ENCODE measurements at regions not wholly inside any gene's neighbourhood (a gene's known extent, or its start where the extent isn't known, plus 50 kb on each side); places are given as distances from the start of the nearest gene placed in this dataset.
A peak's percentile ranks its signal among the peaks of the same experiment; 100 is the strongest.

- H3K36me3 ChIP-seq = no peaks in the 10 kb centered on the region
- H3K27me3 ChIP-seq = no peaks in the 10 kb centered on the region
- intact Hi-C loops (cut with DNase I) = no loop called here
- TF ChIP-seq, protein P1, sequence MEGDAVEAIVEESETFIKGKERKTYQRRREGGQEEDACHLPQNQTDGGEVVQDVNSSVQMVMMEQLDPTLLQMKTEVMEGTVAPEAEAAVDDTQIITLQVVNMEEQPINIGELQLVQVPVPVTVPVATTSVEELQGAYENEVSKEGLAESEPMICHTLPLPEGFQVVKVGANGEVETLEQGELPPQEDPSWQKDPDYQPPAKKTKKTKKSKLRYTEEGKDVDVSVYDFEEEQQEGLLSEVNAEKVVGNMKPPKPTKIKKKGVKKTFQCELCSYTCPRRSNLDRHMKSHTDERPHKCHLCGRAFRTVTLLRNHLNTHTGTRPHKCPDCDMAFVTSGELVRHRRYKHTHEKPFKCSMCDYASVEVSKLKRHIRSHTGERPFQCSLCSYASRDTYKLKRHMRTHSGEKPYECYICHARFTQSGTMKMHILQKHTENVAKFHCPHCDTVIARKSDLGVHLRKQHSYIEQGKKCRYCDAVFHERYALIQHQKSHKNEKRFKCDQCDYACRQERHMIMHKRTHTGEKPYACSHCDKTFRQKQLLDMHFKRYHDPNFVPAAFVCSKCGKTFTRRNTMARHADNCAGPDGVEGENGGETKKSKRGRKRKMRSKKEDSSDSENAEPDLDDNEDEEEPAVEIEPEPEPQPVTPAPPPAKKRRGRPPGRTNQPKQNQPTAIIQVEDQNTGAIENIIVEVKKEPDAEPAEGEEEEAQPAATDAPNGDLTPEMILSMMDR (IDR thresholded peaks at IDR 0.05) = no peak
- peaks cover 0 to 17% of the 10 kb centered on the region in 2 donors for H3K4me1 ChIP-seq
- H3K4me3 ChIP-seq = no peak overlapping the region
- no peak overlapping the region for H3K27ac ChIP-seq
- DNase-seq (ENCODE audit: low spot score in 2 of 2) = no peak
- no peaks in the 10 kb centered on the region for H3K9me3 ChIP-seq
Measured at GRCh38 chr5:34510002-34510401, 146.1 kb upstream of the RAI14 start.

GRCh38 chr5:34511063-34511462 lies 145.1 kb upstream of the RAI14 start:
- TF ChIP-seq, protein P1 (IDR thresholded peaks at IDR 0.05) = no peak
- DNase-seq (ENCODE audit: low spot score in 2 of 2) = no peak
- Histone ChIP-seq H3K4me1 (peaks cover 0 to 17% of the 10 kb centered on the region in 2 donors), H3K9me3 (no peaks in the 10 kb centered on the region), H3K36me3 (no peaks in the 10 kb centered on the region), H3K27ac (peak overlapping the region; percentile 67 to 77), H3K27me3 (no peaks in the 10 kb centered on the region), H3K4me3 (no peak overlapping the region)
- intact Hi-C loops (cut with DNase I) = no loop called here

- H3K27ac ChIP-seq = peak overlapping the region; percentile 67 to 77
- H3K27me3 ChIP-seq = no peaks in the 10 kb centered on the region
- no peak for DNase-seq (ENCODE audit: low spot score in 2 of 2)
- TF ChIP-seq, protein P1 (IDR thresholded peaks at IDR 0.05) = no peak
- no peaks in the 10 kb centered on the region for H3K9me3 ChIP-seq
- intact Hi-C loops (cut with DNase I) = no loop called here
- H3K4me3 ChIP-seq = no peak overlapping the region
- peaks cover 0 to 17% of the 10 kb centered on the region in 2 donors for H3K4me1 ChIP-seq
- no peaks in the 10 kb centered on the region for H3K36me3 ChIP-seq
Measured at GRCh38 chr5:34511481-34511880, 144.6 kb upstream of the RAI14 start.

GRCh38 chr5:34511915-34512314 lies 144.2 kb upstream of the RAI14 start:
- Histone ChIP-seq H3K27ac (peak overlapping the region; percentile 67 to 77), H3K27me3 (no peaks in the 10 kb centered on the region), H3K9me3 (no peaks in the 10 kb centered on the region), H3K4me1 (peaks cover 0 to 21% of the 10 kb centered on the region in 2 donors), H3K4me3 (no peak overlapping the region), H3K36me3 (no peaks in the 10 kb centered on the region)
- DNase-seq (ENCODE audit: low spot score in 2 of 2) = no peak
- intact Hi-C loops (cut with DNase I) = no loop called here
- TF ChIP-seq, protein P1 (IDR thresholded peaks at IDR 0.05) = no peak

DNA sequence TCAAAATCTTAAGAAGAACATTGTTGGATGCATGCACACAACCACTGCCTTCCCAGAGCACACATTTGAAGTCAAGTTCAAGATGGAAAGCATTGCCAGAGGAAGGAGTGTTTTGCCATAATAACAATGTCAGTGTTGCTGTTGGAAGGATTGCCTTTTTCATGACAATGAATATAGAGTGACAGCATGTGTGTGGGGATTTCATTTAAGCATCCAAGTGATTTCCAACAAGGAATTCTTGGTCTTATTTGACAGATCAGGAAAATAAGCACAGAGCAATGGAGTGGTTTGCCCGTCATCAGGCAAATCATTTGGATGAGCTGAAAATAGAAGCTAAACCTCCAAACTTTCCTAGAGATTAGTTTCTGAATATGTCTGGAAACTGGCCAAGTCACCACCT lies 140.0 kb upstream of the RAI14 start:
- peak overlapping the region; percentile 81 to 85 for H3K27ac ChIP-seq

More for the DNA sequence above, 140.0 kb upstream of the RAI14 start:
- Histone ChIP-seq H3K9me3 (no peaks in the 10 kb centered on the region), H3K36me3 (no peaks in the 10 kb centered on the region), H3K4me3 (no peak overlapping the region), H3K4me1 (peaks cover 0 to 37% of the 10 kb centered on the region in 2 donors), H3K27me3 (no peaks in the 10 kb centered on the region)
- intact Hi-C loops (cut with DNase I) = loop anchor here (2.0 kb wide), 1 partner anchor 13 kb away; no protein-coding TSS in a partner anchor
- no peak for DNase-seq (ENCODE audit: low spot score in 2 of 2)
- TF ChIP-seq, protein P1 (IDR thresholded peaks at IDR 0.05) = no peak

All from ascending aorta (tissue), 2 donors.